ENCODE measurements at regions not wholly inside any gene's neighbourhood (a gene's known extent, or its start where the extent isn't known, plus 50 kb on each side); places are given as distances from the start of the nearest gene placed in this dataset.
A peak's percentile ranks its signal among the peaks of the same experiment; 100 is the strongest.

- intact Hi-C loops (cut with DNase I): no loop called here
- TF ChIP-seq POLR2A (IDR thresholded peaks at IDR 0.05) (no peak), CTCF (IDR thresholded peaks at IDR 0.05) (no peak)
- DNase-seq: no peak
- no peak overlapping the region for H3K27ac ChIP-seq
- no peak overlapping the region for H3K4me3 ChIP-seq (replicated peaks in 1 of 3)
- H3K27me3 ChIP-seq: no peaks in the 10 kb centered on the region
- 92 to 94% methylated on average over 3 of the region's 3 CpGs for WGBS, 2 donors
- no peaks in the 10 kb centered on the region for H3K9me3 ChIP-seq
- peaks cover 5 to 20% of the 10 kb centered on the region in 2 donors for H3K4me1 ChIP-seq
- no peaks in the 10 kb centered on the region for H3K36me3 ChIP-seq
Observed at GRCh38 chr14:83825843-83826242, 1704.1 kb upstream of the FLRT2 start.

GRCh38 chr14:83826838-83827237 lies 1703.1 kb upstream of the FLRT2 start:
- intact Hi-C loops (cut with DNase I): no loop called here
- 47 to 63% methylated on average over 6 of the region's 6 CpGs for WGBS, 2 donors
- no peak for DNase-seq
- Histone ChIP-seq H3K36me3 (no peaks in the 10 kb centered on the region), H3K4me1 (peaks cover 5 to 20% of the 10 kb centered on the region in 2 donors), H3K4me3 (replicated peaks in 1 of 3) (no peak overlapping the region), H3K9me3 (no peaks in the 10 kb centered on the region), H3K27me3 (no peaks in the 10 kb centered on the region), H3K27ac (no peak overlapping the region)
- TF ChIP-seq CTCF (IDR thresholded peaks at IDR 0.05) (no peak), POLR2A (IDR thresholded peaks at IDR 0.05) (no peak)

GRCh38 chr14:83827383-83827782 lies 1702.6 kb upstream of the FLRT2 start:
- Histone ChIP-seq H3K36me3 (no peaks in the 10 kb centered on the region), H3K27ac (no peak overlapping the region), H3K9me3 (no peaks in the 10 kb centered on the region), H3K4me1 (peaks cover 5 to 20% of the 10 kb centered on the region in 2 donors), H3K4me3 (replicated peaks in 1 of 3) (no peak overlapping the region), H3K27me3 (no peaks in the 10 kb centered on the region)
- 12 to 30% methylated on average over 3 of the region's 3 CpGs for WGBS, 2 donors
- peak; percentile 46 to 48 for DNase-seq
- TF ChIP-seq POLR2A (IDR thresholded peaks at IDR 0.05) (no peak), CTCF (IDR thresholded peaks at IDR 0.05) (no peak)
- intact Hi-C loops (cut with DNase I): no loop called here

- intact Hi-C loops (cut with DNase I): no loop called here
- Histone ChIP-seq H3K36me3 (no peaks in the 10 kb centered on the region), H3K27ac (no peak overlapping the region), H3K4me3 (replicated peaks in 1 of 3) (no peak overlapping the region), H3K9me3 (no peaks in the 10 kb centered on the region), H3K4me1 (peaks cover 5 to 20% of the 10 kb centered on the region in 2 donors), H3K27me3 (no peaks in the 10 kb centered on the region)
- 68 to 72% methylated on average over 2 of the region's 2 CpGs for WGBS, 2 donors
- TF ChIP-seq CTCF (IDR thresholded peaks at IDR 0.05) (no peak), POLR2A (IDR thresholded peaks at IDR 0.05) (no peak)
- no peak for DNase-seq
Observed at GRCh38 chr14:83828406-83828805, 1701.5 kb upstream of the FLRT2 start.

- WGBS, 2 donors: 84 to 89% methylated on average over 2 of the region's 2 CpGs
- TF ChIP-seq POLR2A (IDR thresholded peaks at IDR 0.05): no peak
- TF ChIP-seq CTCF (IDR thresholded peaks at IDR 0.05): no peak
Observed at GRCh38 chr14:83830316-83830715, 1699.6 kb upstream of the FLRT2 start.

More at GRCh38 chr14:83830316-83830715, 1699.6 kb upstream of the FLRT2 start:
- no peak overlapping the region for H3K27ac ChIP-seq
- intact Hi-C loops (cut with DNase I): no loop called here
- DNase-seq: no peak
- no peaks in the 10 kb centered on the region for H3K27me3 ChIP-seq
- H3K9me3 ChIP-seq: no peaks in the 10 kb centered on the region
- no peaks in the 10 kb centered on the region for H3K36me3 ChIP-seq
- peaks cover 5 to 20% of the 10 kb centered on the region in 2 donors for H3K4me1 ChIP-seq
- no peak overlapping the region for H3K4me3 ChIP-seq (replicated peaks in 1 of 3)
